ENCODE measurements at regions not wholly inside any gene's neighbourhood (a gene's known extent, or its start where the extent isn't known, plus 50 kb on each side); places are given as distances from the start of the nearest gene placed in this dataset.
"Not testable (repeated sequence)": the region's sequence is repeated elsewhere in the genome, so short reads cannot be mapped to it uniquely, and the experiment has no call there.

- DNase-seq = no peak
These were observed 927.4 kb upstream of the LRFN5 start for GRCh38 chr14:40679256-40679655.

DNA sequence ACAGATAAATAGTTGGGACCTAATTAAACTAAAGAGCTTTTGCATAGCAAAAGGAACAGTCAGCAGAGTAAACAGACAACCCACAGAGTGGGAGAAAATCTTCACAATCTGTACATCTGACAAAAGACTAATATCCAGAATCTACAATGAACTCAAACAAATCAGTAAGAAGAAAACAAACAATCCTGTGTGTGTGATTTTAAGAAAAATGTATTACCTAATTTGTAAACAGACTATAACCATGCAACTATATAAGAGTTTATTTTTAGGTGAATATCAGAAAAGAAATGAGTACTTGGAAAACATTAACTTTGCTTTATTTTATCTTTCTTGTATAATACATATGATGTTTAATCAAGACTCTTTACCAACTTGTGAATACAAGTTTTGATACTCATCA lies 929.5 kb upstream of the LRFN5 start:
- DNase-seq = not testable (repeated sequence)

- DNase-seq = no peak
These were observed 932.2 kb upstream of the LRFN5 start for GRCh38 chr14:40674502-40674901.

DNA sequence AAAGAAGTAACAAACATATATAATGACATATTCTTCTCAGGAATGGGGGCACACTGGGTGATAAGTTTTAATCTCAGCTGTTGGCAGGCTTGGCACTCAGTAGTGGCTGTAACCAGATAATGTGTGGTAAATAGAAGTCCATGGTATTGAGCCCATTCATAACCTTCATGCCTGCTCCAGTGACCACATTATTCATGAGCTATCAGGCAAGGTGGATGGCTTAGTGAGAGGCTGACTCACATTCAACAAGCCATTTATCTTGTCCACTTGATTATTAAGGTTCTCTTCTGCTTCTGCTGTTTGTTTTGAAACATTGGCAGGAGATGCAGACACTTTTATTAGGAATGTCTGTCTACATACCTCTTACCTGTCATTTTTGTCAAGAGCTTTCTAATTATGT lies 950.4 kb upstream of the LRFN5 start:
- DNase-seq = no peak

DNA sequence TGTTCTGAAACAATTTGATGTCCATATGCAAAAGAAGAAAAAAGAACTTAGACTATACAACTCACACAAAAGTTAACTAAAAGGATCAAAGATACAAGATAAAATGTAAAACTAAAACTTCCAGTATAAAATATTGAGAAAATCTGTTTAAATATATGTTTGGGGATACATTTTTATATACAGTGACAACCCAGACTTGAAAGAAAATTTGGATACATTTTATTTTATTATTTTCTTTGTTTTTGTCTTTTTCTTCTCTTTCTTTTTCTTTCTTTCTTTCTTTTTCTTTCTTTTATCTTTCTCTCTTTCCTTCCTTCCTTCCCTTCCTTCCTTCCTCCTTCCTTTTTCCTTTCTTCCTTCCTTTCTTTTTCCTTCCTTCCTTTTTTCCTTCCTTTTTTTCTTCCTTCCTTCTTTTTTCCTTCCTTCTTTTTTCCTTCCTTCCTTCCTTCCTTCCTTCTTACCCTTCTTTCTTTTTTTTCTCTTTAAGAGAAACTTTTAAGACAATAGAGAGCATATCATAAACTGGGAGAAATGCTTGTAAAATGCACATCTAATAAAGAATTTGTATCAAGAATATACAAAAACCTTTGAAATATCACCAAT lies 954.5 kb upstream of the LRFN5 start:
- DNase-seq = no peak

DNA sequence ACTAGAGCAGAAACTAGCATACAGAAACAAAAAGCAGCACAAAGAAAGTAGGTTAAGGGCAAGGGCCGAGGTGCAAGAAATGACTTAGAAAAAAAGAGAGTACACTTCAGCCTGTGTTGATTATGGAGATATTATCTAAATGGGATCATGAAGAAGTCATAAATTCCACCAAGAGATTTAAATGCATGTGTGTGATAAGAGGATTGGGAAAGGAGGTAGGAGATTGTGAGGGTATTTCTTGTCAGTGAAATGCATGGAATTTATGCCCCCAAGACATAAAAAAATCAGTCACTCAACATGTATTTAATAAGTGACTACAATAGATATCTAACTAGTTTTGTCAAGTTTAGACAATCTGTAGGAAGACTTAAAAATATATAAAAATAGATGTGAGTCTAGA lies 976.2 kb upstream of the LRFN5 start:
- peak; percentile 32 for DNase-seq

DNA sequence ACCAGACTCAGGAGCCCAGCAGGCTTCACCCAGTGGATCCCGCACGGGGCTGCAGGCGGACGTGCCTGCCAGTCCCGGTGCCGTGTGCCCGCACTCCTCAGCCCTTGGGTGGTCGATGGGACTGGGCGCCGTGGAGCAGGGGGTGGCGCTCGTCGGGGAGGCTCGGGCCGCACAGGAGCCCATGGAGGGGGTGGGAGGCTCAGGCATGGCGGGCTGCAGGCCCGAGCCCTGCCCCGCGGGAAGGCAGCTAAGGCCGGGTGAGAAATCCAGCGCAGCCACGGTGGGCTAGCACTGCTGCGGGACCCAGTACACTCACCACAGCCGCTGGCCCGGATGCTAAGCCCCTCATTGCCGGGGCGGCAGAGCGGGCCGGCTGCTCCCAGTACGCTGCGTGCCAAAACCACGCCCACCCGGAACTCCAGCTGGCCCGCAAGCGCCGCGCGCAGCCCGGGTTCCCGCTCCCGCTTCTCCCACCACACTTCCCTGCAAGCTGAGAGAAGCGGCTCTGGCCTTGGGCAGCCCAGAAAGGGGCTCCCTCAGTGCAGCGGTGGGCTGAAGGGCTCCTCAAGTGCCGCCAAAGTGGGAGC lies 977.0 kb upstream of the LRFN5 start:
- DNase-seq = peak; percentile 76

- DNase-seq = no peak
These were observed 977.5 kb upstream of the LRFN5 start for GRCh38 chr14:40629144-40629543.

DNA sequence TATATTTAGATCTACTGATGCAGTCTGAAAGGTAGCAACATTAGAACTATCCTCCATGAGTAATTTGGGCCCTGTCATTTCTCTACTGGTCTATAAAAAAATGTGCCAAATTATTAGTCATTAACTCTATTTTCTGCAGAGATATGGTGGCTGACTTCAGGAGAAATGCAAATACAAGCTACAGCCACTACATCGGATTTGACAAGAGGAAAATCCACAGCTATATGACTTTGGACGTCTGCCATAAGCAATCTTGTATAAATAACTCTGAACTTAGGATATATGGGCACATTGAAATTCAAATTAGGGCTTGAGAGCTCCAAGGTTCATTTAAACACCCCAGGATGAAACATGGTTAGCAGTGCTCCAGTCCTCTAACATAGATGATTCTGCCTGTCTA lies 983.0 kb upstream of the LRFN5 start:
- DNase-seq = no peak

- DNase-seq = no peak
These were observed 988.3 kb upstream of the LRFN5 start for GRCh38 chr14:40618225-40618898.

DNA sequence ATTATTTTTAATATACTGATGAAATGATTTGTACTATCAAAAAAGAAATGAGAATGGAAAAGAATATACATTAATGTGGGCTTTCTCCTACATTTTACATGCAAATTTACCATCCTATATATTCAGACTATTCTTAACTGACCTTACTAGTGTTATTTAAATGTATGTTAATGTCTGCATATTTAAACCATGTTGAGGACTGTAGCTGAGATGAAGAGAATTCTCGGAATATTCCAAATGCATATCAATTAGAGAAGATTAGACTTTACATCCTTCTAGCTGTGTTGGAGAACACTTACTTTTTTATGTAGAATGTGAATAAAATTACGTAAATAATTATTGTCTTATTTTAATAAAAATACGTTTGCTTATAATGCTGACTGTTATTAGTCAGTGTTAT lies 990.1 kb upstream of the LRFN5 start:
- DNase-seq = no peak

DNA sequence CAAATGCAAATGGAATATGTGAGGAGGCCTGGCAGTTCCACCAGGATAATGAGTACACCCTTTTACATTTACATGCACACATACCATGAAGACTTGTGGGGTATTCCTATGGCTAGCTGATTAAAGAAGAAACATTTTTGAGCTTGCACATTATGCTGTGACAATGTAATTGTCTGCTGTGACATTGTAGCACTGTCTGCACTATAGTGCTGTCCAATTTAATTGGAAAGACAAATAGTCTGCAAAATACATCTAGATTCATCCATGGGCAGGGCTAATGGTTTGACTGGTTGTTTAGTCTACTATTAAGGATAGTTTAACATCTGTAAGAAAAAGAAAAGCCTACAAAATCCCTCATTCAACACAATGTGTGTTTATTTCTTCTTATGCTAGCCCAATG lies 1005.6 kb upstream of the LRFN5 start:
- no peak for DNase-seq

DNA sequence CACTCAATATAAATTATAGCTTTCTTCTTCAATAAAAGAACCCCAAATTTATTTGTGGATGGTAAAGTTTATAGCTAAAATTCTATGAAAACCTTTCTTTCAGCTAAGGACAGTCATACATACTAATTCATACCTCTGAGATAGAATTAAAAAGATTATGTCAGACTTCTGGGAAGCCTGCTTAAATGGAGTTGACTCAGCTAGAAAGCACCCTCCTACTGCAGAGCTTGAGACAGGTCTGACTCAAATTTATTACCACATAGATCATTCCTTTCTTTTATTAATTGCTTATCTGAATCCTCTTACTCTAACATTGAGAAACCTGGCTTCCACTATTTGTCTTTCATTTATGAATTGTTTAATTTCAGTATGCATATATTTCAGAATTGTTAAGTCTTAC lies 1007.0 kb upstream of the LRFN5 start:
- peak; percentile 2 for DNase-seq

DNA sequence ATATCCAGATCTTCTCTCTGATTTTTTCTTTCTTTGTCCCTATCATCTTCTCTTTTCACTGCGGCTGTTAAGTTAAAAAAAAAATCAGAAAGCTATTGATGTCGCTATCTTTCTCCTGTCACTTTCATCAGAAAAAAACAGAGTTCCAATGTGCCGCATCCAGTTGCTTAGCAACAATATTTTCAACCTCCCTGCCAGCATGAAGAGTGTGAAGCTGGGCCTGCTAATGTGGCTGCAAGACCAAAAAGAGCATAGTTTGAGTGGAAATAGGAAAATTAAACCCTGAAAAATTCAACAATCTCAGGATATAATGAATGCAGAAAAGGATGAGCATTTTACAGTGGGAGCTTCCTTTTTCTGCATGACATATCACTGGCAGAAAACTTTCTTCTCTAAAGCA lies 1025.4 kb upstream of the LRFN5 start:
- DNase-seq = no peak

- no peak for DNase-seq
These were observed 1029.7 kb upstream of the LRFN5 start for GRCh38 chr14:40576880-40577478.

DNA sequence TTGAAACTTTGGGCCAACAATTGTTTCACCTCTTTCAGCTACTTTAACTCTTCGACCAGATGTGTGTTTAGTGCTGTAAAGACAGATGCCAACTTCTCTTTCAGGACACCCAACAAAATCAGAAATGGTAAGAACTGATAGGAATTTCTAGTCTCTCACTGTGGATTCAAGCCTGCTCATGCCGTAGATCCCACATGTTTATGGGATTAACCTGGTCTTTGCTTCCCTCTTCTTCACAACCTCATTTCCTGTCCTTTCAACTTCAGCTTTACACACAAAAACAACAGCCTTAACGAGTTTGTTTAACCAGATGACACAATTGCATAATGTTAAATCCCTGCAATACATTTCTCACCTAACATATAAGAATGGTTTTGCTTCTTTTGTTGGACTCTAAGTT lies 1031.9 kb upstream of the LRFN5 start:
- no peak for DNase-seq

DNA sequence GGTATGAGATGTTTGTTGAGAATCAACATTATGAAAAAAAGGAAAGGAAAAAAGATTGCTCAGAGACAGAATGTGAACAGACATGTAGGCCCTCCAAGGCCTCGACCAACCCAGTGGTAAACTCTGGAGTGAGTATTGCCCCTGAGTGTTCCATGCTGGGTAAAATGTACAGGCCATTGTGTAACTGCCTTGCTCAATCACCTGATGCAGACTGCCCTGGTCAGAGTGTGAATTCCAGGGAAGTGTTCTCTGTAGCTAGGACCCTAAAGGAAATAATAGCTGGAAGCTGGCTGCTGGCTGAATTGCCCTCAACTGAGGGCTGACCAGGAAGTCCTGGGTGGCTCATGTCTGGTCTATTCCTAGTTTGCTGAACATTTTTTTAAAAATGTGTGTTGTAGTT lies 1081.4 kb upstream of the LRFN5 start:
- DNase-seq = no peak

GRCh38 chr14:40523123-40523522 lies 1083.6 kb upstream of the LRFN5 start:
- no peak for DNase-seq

- DNase-seq = no peak
These were observed 1062.2 kb upstream of the FBXO33 start for GRCh38 chr14:40494483-40494882.

DNA sequence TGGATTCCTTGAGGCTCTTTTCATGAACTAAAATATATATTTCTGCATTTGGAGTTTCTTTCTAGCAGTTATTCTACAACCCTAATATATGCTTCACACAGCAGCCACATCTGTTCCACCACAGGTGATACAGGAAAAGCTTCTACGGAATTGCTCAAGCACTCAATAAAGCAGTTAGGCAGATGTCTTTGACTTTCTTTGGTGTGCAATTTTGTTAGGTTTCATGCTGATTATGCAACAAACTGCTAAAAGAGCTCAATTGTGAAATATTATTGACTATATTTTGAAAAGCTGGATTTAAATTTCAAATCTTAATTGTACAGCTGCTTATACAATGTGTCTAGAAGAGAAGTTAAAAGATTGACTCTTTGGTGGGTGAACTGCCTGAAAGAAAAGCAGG lies 1055.6 kb upstream of the FBXO33 start:
- no peak for DNase-seq

DNA sequence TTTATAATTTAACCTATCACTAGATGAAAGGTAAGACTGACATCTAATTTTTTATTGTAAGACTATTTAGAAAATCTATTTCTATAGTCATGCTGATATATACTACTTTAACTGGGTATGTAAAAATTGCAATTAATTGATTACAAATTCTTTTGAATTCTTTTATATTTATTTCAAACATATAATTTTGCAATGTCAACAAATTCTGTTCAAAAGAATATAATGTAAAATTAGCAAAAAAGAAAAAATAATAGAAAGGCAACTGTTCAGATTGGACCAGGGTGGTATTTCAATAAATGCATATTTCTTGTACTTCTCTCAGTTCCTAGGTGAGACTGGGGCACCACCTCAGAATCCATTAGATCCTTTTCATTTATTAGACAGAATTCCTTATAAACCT lies 1053.5 kb upstream of the FBXO33 start:
- no peak for DNase-seq

- DNase-seq = no peak
These were observed 1043.8 kb upstream of the FBXO33 start for GRCh38 chr14:40476005-40476404.

- no peak for DNase-seq
These were observed 1035.7 kb upstream of the FBXO33 start for GRCh38 chr14:40467969-40468368.

- no peak for DNase-seq
These were observed 1032.3 kb upstream of the FBXO33 start for GRCh38 chr14:40464531-40464930.
